ENCODE measurements at regions not wholly inside any gene's neighbourhood (a gene's known extent, or its start where the extent isn't known, plus 50 kb on each side); places are given as distances from the start of the nearest gene placed in this dataset.

- intact Hi-C loops (cut with micrococcal nuclease), result no loop called here
Observed at GRCh38 chr18:68376926-68377325, 338.0 kb downstream of the TMX3 start.

DNA sequence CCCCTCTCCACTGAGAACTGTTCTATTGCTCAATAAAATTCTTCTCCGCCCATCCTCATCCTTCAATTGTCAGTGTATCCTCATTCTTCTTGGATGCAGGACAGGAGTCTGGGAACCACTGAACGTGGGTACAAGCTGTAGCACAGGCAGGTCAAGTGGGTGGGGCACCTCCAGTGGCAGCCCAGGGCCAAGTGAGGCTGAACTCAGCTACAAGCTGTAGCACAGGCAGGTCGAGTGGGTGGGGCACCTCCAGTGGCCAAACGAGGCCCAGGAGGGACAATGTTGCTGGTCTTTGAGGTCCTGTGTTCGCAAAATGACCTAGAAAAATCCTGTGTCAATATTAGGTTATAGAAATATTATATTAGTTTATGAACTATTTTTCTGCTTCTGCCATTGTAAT, 352.0 kb downstream of the TMX3 start:
- intact Hi-C loops (cut with micrococcal nuclease), result no loop called here

GRCh38 chr18:68355637-68356036, 359.3 kb downstream of the TMX3 start:
- intact Hi-C loops (cut with micrococcal nuclease), result no loop called here

- intact Hi-C loops (cut with micrococcal nuclease), result no loop called here
Observed at GRCh38 chr18:68354176-68354575, 360.7 kb downstream of the TMX3 start.

DNA sequence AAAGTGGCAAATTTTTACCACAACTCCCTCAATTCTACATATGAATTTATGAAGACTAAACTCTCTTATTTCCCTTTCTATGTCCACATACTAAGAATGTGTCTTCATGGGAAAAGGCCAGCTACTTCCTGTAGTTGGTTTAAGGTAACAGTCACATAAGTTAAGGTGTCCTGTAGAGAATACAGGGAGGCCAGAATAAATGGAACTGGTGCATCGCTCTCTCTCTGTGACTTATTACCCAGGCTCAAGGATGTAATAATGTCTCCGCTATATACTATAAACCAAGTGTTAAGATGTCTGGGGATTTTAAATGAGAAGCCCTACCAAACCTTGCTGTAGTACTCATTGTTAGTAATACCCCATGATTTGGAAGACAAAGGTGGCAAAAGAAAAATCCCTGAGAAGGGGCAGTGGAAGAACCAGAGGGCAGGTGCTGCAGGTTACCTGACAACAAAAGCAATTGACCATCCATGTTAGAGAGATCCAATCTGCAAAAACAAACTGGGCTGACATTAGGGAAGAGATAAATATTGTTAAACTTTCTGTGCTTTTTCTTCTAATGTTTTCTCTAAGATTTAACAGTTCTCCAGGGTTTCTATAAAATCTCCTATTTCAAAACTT, 372.8 kb downstream of the TMX3 start:
- intact Hi-C loops (cut with micrococcal nuclease), result no loop called here

GRCh38 chr18:68340606-68341005, 374.3 kb downstream of the TMX3 start:
- intact Hi-C loops (cut with micrococcal nuclease), result no loop called here

- intact Hi-C loops (cut with micrococcal nuclease), result no loop called here
Observed at GRCh38 chr18:68330658-68331057, 384.2 kb downstream of the TMX3 start.

- intact Hi-C loops (cut with micrococcal nuclease), result no loop called here
Observed at GRCh38 chr18:68323921-68324320, 391.0 kb downstream of the TMX3 start.

DNA sequence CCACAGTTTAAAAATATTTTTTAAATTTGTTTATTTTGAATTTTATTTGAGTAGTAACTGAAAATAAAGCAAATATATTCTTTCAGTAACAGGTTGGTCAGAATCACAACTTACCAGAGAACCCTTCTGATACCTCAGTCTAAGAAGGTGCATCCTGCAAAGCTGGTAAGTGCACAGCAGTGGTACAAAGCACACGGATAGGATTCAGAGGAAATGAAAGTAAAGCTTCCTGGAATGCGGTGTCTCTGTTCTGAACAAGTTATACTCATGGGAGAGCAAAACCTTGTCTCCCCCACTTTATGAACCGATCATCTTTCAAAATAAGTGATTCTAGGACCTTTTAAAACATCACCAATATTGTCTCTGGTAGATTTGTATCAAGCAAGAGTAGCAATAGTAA, 398.3 kb downstream of the TMX3 start:
- intact Hi-C loops (cut with micrococcal nuclease), result no loop called here

GRCh38 chr18:68314403-68314802, 400.5 kb downstream of the TMX3 start:
- intact Hi-C loops (cut with micrococcal nuclease), result no loop called here

GRCh38 chr18:68301441-68301840, 413.5 kb downstream of the TMX3 start:
- intact Hi-C loops (cut with micrococcal nuclease), result no loop called here

DNA sequence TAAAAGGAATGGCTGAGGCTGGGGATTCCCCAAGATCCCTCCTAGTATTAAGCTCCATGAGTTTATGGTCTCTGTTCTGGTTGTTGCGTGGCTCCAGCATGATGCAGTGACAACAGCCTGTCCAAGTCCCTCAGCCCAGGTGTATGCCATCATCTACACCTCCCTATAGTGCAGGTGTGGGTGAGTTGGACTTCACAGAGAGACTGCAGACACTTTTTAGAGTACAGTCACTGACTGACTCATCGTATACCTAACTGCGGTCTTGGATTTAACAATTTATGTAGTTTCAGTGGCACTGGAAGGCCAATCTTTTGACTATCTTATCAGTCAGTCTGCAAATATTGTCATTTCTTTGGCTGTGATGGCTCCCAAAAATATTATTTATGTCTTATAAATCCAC, 415.0 kb downstream of the TMX3 start:
- intact Hi-C loops (cut with micrococcal nuclease), result no loop called here

DNA sequence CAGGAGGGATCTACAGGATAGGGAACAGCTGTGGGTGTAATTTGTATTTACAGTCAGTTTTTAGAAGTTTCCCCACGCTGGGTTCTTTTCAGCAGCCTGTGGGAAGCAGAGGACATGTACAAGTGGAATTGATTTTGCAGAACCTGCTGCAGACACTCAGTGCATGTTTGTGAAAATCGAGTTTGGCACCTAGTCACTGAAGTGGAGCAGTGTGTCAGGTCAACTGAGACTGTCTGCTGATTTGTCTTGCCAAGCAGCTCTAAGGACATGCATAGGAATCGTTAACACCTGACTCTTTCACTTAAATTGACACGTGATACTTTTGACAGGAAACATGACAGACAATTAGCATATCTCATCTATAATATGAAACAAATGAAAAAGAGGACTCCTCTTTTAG, 416.6 kb downstream of the TMX3 start:
- intact Hi-C loops (cut with micrococcal nuclease), result no loop called here

GRCh38 chr18:68288408-68288807, 426.5 kb downstream of the TMX3 start:
- intact Hi-C loops (cut with micrococcal nuclease), result no loop called here

GRCh38 chr18:68284236-68284780, 430.6 kb downstream of the TMX3 start:
- intact Hi-C loops (cut with micrococcal nuclease), result no loop called here

- intact Hi-C loops (cut with micrococcal nuclease), result no loop called here
Observed at GRCh38 chr18:68283834-68284233, 431.1 kb downstream of the TMX3 start.

DNA sequence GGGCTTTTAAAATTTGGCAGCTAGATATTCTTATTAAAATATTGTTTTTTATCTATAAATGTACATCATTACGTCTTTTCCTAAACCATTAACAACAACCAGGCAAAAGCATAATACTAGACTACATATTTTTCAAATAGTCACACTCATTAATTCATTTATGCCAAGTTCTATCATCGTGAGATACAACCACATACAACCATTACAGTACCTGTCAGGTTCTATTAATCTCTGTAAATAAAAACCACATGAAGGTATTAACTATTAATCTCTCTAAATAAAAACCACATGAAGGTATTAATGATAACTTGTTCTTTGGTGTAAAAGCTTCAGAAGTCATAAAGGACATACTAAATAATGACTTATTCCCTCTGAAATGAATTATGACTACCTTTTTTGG, 432.7 kb downstream of the TMX3 start:
- intact Hi-C loops (cut with micrococcal nuclease), result no loop called here

- intact Hi-C loops (cut with micrococcal nuclease), result no loop called here
Observed at GRCh38 chr18:68275616-68276015, 439.3 kb downstream of the TMX3 start.

GRCh38 chr18:68270017-68270416, 444.9 kb downstream of the TMX3 start:
- intact Hi-C loops (cut with micrococcal nuclease), result no loop called here

- intact Hi-C loops (cut with micrococcal nuclease), result no loop called here
Observed at GRCh38 chr18:68267583-68267982, 447.3 kb downstream of the TMX3 start.

DNA sequence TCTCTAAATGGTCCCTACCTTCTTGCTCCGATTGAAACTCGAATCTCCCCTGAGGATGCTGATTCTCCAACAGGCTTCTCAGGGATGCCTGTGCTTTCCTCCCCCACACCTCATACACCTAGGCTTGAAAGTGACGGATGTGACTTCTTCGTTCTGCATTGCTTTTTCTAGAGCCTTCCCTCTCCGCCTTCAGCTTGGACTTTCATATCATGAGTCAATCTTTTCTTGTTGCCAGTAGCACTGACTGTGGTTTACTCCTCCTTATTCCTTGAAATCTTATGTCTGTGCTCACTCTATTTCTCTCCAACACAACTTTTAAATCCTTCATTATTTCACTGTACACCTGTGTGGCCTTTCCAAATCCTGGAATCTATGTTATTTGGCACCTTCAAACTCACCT, 451.4 kb downstream of the TMX3 start:
- intact Hi-C loops (cut with micrococcal nuclease), result no loop called here

DNA sequence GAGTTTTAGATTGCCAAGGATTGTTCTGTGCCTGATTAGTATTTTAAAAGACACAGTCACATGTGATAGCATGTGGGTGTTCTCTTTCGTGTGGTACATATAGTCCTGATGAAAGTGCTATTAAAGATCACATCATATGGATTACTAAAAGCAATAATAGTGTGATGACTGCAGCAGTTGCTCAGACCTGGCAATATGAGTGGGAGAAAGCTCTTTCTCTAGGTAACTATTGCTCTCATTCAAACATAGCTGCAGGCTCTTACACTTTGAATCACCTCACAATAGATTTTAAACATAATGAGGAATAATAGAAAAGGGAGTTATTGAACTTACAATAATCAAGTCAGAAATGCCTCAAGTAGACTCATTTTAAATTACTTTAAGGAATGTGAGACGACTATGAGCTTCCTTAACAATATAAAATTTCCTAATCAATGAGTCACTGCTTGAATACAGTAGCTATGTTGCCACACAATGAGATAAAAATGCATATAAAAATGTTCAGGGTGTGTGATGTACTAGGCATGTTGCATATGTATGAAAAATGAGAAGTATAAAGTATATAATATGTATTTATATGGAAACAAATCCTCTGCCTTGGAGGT, 452.1 kb downstream of the TMX3 start:
- intact Hi-C loops (cut with micrococcal nuclease), result no loop called here

DNA sequence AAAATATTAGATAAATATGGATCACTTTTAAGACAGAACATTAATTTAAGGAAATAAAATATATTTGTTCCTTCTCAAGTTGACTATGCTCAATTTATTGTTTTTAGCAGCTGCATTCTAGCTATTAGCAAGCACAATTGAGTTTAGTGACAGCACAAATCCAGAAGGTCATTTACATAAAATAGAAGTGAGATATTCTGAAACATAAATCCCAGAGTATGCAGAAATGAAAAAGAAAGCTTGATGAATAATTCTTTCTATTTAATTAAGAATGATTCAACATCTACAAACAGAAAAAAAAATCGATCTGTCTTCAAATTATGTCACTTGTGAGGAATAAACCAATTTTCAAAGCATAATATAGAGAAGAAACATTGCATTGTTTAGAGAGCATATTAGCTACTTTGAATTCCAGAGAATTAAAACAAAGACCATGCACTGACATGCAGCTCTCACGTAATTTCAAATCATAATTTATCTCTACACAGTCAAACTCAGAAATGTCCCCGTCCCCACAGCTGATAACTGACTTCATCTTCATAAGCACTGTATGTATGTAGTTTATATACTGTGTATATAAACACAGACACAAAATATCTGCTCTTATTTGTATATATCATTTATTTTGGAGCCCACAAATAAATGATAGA, 458.4 kb downstream of the TMX3 start:
- intact Hi-C loops (cut with micrococcal nuclease), result no loop called here
